Suppressor macrophage treated with lipopolysaccharide for 1 hour (primary cell): ENCODE measurements at regions not wholly inside any gene's neighbourhood (a gene's known extent, or its start where the extent isn't known, plus 50 kb on each side); places are given as distances from the start of the nearest gene placed in this dataset.

Experiments used
- DNase-seq, 3 donors: peaks; one replicate each; pipeline ENCODE4 v3.0.0-alpha.2; 2020 to 2022

DNA sequence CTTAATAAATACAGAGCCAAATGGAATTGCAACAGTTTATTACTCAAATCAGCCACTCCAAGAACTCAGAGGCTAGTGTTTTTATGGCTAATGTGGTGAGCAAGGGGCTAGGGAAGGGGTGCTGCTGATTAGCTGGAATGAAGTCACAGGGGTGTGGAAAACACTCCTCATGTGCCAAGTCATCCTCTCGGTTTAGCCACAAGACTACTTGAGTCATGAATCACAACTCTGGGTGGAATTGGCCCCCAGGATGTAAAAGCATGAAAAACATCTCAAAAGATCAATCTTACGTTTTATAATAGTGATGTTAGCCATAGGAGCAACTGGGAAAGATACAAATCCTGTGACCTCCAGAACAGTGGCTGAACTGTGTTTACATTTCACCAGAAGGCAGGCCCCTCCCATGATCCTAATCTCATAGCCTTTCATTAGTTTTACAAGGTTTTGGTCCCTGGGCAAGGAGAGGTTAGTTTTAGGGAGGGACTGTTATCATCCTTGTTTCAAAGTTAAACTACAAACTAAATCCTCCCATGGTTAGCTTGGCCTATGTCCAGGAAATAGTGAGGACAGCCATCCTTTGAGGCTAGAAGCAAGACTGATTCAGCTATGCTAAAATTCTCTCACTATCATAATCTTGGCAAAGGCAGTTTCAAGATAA, 2020.1 kb upstream of the PCDH20 start:
- no peak for DNase-seq

DNA sequence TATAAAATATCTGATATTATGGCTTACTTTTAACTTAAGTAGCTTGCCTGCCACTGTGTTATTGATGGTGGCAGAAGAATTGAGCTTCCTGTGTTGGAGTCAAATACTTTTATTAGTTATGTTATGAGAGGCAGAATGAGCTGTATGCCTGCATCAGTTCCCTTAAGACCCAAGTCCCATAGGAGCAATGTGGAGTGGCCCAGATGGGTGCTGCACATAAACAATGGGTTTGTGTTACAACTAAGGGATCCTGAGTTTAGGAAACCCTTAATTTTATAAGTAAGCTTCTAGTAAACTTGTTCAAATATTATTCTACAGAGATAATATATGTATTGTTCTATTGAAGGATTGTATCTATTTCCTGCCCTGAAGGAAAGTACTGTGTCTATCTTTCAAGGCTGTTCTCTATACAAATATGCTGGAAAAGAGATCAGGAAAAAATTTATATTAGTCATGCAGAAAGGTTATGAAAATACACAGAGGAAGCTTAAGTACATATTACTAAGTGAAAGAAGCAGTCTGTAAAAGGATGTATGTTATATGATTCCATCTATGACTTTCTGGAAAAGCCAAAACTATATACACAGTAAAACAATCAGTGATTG, 2018.0 kb upstream of the PCDH20 start:
- DNase-seq = no peak

DNA sequence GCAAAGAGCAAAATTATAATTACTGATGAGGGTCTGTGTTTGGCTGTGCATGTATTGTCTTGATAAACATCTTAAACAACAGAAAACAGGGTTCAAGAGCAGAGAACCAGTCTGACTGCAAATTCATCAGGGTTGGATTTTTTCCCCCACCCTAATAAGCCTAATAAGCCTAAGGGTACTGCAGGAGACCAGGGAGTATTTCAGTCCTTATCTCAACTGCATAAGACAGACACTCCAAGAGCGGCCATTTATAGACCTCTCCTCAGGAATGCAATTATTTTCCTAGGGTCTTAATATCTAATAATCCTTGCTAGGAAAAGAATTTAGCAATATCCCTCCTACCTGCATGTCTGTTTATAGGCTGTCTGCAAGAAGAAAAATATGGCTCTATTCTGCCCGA, 2011.5 kb upstream of the PCDH20 start:
- DNase-seq = no peak

DNA sequence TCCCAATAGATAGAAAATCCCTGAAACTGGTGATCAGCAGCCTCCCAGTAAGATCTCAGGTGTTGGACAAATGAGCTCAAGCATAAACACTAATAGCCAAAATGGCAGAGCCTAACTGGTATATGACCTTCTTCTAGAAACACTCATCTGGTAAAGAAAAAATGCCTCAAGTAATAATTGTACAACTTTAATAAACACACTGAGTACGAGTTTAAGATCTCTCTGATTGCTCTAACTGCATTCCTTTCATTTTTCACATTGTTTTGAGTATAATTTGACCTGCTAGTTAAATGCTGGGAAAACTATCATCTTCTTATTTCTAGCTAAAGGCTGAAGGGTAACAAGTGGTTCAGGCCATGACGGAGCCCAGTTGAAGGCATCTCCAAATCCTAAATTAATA, 2009.5 kb upstream of the PCDH20 start:
- DNase-seq = no peak

DNA sequence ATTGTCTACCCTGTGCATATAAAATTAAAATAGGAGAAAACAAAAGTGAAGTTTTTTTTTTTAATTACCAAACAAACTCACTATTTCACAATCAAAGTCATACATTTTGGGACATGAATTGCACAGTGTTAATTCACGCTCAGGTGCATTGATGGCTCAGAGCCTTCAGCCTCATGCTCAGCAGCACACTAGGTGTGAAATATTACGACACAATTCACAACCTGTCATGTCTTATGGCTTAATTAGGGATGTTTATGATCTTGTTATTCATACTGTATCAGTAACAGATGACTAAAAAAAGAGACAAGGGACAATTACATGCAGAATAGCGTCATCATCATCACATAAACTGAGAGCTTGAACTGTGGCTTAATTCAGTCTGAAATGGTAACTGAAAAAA, 2005.5 kb upstream of the PCDH20 start:
- no peak for DNase-seq

DNA sequence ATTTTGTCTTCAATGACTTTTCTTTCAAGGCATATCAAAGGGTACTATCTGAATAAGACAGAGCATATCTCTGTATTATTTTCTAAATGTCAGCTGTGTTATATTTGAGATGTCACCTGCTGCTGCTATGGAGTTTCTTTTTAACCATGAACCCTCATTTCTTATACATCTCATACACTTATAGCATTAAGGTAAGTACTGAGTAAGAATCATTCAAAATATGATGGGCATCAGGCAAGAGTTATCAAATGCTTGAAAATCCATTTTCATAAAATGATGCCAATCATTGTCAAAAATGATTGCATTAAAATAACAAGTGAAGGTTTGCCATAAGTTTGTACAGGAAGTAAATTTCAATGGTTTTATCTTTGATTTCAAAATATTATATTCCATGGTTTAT, 2005.0 kb upstream of the PCDH20 start:
- DNase-seq = no peak

DNA sequence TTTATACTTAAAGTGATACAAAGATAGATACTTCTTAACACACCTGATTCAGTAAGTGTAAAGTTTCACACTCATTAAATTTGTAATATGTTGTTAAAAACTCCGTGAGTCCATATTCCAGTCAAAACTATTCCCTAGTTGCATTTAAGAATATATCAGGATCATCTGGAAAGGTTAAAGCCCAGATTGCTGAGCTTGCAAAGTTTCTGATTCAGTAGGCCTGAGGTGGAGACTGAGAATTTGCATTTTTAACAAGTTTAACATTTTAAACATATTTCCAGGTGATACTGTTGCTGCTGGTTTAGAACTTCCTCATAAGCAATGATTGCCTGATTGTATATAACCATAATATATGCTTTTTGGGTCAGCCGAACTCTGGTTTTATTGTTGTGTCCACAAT, 1998.6 kb upstream of the PCDH20 start:
- no peak for DNase-seq

DNA sequence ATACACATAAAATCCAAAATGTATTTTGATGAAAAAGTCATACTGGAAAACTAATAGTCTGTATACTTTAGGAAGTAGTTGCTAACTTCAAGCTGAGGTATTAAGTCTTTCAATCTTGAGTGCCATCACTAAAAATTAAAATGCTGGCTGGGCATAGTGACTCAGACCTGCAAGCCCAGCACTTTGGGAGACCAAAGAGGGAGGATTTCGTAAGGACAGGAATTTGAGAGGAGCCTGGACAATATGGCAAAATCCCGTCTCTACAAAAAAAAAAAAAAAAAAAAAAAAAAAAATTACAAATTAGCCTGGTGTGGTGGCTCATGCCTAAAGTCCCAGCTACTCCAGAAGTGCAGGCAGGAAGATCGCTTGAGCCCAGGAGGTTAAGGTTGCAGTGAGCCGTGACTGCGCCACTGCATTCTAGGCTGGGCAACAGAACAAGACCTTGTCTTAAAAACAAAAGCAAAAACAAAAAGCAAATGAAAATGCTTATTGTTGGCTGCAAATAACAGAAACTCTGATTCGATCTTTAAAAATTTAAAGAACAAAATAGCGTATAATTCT, 1994.2 kb upstream of the PCDH20 start:
- no peak for DNase-seq

DNA sequence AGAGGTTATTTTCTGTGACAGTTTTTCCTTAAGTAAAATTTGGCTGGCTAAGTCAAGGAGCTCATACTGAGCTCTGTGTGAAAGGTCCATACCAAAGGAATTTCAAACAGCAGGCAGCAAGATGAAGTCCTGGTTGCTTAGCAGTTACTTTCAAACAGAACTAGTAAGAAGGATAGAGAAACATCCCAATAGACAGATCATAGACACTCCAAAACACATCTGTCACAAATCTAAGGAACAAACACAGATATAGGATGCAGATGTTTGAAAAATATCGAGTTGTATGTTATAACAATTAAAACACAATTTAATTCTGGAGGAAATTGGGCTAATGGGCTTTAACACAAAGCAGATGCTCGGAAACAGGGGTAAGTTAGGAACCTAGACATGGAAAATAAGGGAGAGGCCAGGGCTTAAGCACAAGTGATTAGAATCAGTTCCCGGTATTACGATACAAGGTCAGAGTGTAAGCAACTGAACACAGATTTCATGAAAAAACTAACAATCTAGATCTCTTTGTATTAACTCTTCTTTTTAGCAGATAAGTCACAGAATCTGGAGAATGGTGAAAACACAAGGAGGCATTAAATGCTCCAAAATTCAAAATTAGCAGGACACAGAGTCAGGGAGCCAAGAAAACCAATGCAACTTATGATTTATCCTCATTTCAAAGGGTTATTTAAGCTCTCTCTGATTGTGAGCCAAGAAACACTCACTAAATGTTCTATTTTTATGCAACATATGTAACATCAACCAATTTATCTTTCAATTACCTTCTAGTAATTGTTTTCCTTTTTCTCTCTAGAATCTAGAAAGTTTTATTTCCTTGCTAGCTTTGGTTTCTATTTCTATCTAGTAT, 1992.9 kb upstream of the PCDH20 start:
- DNase-seq = no peak

DNA sequence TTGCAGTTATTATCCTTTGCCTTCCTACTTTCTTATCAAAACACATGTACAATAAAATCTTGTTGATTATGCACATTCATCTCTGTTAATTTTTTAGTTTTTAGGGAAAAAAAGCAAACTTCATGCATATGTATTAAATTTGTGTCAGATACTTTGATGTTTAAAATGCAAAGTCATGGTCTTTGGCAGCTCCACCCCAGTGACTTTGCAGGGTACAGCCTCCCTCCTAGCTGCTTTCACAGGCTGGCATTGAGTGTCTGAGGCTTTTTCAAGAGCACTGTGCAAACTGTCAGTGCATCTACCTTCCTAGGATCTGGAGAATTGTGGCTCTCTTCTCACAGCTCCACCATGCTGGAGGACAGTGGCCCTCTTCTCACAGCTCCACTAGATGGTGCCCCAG, 1988.1 kb upstream of the PCDH20 start:
- no peak for DNase-seq

DNA sequence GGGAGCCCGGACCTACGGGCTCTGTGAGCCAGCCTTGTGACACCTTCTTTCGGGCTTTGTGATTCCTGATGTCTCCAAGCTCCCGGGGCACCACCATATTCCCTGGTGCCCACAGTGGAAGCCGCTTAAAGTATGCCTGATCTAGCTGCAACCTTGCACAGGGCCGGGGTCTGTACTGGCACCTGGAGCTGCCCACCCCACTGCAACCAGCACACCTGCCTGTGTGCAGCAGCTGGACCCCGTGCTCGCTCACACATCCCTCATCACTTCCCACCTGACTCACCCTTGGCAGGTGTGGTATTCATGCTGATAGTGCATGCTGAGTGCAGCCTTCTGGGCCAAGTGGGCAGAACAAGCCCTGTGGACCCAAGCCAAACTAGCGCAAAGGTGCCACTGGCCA, 1981.1 kb upstream of the PCDH20 start:
- DNase-seq = no peak

DNA sequence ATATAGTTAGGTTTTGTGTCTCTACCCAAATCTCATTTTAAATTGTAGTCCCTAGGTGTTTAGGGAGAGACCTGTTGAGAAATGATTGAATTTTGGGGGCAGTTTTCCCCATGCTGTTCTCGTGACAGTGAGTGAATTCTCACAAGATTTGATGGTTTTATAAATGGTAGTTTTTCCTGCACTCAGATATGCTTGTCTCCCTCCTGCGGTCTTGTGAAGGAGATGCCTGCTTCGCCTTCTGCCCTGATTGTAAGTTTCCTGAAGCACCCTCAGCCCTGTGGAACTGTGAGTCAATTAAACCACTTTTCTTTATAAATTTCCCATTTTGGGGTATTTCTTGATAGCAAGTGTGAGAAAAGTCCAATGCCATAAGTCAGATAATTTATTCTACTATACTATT, 1977.5 kb upstream of the PCDH20 start:
- no peak for DNase-seq

DNA sequence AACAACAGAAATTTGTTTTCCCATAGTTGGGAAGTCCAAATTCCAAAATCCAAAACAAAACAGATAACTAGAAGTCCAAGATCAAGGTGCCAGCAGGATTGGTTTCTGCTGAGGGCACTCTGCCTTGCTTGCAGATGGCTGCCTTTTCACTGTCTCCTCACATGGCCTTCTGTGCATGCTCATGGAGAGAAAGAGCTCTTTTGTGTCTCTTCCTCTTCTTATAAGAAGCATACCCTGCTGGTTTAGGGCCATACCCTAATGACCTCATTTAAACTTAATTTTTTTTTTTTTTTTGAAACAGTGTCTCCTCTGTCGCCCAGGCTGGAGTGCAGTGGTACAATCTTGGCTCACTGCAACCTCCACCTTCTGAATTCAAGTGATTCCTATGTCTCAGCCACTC, 1974.1 kb upstream of the PCDH20 start:
- DNase-seq = no peak

DNA sequence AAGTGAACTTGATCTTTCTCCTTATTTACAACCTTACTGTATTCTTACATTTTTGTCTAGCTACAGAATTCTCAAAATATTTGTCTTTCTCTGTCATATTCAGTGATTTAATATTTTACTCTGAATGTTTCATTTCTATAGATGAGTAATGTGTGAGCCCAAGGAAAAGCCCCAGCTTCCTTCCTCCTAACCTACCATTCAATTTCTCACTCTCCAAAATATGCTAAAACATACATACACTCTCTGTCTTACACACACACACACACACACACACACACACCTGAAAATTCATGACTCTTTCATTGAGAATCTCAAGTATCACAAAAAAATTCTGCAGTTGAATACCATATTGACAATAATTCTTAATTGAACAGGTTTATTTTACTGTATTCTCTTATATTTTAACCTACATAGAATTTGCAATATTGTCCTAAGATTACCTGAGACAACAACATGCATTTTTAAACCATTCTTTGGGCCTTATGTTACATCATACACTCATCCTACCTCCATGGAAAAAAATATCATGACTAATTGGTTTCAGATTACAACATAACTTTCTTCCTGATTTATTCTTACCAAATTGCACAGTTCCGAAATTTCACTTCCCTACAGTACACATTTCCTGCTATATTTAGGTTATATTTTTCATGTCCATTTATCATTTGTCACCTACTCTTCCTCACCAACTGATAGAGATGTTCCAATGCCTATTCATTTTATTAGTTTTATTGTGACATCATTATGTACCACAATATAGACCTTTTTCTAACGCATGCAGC, 1965.6 kb upstream of the PCDH20 start:
- DNase-seq = peak in 2 of 3 donors; percentile 25 to 31

DNA sequence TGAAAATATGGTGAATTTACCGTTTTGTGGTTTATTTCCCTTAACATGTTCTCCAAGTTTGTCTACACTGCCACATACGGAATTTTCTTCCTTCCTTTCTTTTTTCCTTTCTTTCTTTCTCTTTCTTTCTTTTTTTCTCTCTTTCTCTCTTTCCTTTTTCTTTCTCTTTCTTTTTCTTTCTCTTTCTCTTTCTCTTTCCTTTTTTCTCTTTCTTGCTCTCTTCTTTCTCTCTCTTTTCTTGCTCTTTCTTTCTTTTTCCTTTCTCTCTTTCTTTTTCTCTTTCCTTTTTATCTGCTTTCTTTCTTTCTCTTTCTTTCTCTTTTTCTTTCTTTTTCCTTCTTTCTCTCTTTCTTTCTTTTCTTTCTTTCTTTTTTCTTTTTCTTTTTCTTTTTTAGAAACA, 1962.3 kb upstream of the PCDH20 start:
- no peak for DNase-seq

DNA sequence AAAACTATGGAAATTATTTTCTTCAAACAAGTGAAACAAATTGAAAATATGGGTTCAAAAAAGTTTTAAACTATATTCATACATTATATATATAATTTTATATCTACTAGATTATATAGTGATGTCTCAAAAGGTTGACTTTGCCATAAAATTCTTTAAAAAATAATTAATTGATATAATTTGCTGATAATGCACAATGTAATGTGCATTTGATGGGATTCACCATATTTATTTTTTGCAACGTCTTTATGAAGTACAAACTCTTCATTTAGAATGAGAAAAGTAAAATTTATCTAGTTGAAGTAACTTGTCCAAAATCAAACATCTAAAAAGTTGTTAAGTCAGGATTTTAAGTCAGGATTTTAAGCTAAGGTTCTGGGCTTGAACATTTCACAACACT, 1954.5 kb upstream of the PCDH20 start:
- no peak for DNase-seq

DNA sequence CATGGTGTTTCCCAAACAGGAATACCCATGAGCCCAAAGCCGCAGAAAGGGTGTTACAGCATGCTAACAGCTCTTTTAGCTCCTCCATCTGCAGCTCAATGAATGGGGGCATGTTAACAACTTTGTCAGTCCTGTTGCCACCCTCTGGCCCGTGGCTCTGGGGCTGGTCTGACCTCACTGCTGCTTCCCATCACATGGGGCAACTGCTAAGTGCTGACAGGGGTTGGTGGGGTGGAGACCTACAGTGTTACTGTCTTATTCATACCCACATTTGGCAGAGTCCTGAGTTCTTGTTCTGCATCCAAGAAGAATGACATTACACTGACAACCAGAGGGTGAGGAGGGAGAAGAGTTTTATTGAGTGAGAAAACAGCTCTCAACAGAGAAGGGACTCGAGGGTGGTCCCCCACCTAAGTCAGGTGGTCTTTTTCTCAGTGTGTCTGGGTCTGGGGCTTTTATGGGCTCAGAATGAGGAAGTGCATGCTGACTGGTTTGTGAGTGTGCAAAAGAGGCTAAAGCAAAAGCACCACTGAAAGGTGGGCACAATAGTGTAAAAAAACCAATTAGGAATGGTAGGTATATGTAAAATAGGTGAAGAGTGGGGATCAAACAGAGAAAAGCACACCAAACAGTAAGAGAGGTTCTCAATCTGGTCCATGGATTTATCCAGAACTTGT, 1952.0 kb upstream of the PCDH20 start:
- DNase-seq = no peak

DNA sequence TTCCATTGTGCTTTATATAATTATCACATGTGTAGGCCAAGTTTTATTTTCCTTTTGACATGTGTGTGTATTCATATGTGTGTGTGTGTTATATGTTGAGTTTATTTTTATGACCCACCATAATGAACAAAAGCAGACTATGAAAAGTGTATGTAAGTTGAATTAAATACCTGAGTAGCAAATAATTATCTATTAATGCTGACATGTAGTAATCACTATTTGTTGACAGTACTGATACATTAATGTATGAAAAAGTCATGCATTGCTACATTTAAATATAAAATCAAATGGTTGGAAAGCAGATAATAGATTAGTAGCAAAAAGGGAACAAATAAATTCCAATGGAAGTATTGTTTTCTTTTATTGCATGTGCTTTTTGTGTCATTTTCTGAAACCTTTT, 1948.5 kb upstream of the PCDH20 start:
- no peak for DNase-seq

DNA sequence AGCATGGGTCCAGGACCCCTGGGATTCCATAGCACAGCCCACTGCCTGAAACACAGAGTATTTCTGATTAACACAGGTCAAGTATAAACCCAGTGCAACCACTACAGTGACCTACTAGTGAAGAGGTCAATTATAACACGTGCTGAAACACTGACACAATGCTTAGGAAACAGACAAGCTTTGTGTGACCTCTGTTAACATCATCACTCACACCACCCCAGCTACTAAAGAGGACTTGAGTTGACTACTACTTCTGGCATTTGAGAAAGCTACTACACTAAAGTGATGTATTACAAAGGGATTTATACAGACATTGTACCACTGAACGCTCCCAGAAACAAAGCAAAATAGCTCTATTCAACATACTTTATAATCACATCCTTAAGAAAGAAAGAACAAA, 1935.9 kb upstream of the PCDH20 start:
- no peak for DNase-seq

DNA sequence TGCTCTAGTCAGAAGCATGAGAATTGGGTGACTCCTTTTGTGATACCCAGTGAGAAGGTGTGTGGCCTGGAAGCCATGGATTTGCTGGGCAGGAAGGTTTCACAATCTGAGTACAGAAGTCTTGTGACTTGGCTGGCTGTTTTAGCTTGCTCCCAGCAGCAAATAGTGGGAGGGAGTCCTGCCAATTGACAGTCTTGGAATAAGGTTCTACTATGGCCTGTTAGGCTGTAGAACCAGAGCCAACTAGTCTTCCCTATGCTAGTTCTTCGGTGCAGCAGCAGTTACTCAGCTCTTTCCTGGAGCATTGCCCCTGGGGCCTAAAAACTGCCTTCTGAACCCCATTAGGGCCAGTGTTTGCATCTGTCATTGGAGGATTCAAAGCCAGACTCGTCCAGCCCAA, 1935.4 kb upstream of the PCDH20 start:
- no peak for DNase-seq

DNA sequence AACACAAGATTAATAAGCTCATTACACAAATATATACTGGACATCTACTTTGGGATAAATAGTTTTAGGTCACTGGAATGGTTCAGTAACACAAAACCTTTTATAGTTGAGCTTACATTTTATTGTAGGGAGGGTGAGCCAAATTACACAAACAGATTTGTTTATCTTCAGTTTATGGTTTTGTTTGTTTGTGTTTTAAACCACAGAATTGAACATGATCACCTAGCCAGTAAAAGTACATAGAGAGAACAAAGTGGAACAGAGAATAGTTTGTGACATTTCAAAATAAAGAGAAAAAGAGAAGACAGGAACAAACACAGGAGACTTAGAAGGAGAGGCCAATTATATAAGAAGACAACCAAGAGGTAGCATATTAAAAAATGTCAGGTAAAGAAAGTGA, 1930.2 kb upstream of the PCDH20 start:
- no peak for DNase-seq

DNA sequence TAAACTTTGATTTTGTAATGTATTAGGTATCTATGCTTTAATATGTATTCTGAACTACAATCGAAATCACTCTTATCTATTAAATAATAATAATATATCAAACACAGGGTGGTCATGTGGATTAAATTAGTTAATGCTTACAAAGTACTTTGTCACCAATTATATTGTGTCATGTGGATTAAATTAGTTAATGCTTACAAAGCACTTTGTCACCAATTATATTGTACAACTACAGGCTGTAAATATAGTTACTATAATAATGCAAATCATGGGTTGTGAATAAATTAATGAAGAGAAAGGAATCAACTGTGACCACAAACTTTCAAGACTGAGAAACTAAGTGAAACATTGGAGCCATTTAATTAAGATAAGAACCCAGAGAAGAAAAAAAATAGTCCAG, 1929.1 kb upstream of the PCDH20 start:
- no peak for DNase-seq

DNA sequence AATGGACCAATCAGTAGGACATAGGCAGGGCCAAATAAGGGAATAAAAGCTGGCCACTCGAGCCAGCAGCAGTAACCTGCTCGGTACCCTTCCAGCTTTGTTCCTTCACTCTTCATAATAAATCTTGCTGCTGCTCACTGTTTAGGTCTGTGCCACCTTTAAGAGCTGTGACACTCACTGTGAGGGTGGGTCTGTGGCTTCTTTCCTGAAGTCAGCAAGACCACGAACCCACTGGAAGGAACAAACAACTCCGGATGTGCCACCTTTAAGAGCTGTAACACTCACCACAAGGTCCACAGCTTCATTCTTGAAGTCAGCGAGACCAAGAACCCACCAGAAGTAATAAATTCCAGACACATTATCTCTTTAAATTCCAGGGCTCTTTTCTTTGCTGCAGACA, 1922.3 kb upstream of the PCDH20 start:
- no peak for DNase-seq
